ENCODE measurements at regions not wholly inside any gene's neighbourhood (a gene's known extent, or its start where the extent isn't known, plus 50 kb on each side); places are given as distances from the start of the nearest gene placed in this dataset.

DNA sequence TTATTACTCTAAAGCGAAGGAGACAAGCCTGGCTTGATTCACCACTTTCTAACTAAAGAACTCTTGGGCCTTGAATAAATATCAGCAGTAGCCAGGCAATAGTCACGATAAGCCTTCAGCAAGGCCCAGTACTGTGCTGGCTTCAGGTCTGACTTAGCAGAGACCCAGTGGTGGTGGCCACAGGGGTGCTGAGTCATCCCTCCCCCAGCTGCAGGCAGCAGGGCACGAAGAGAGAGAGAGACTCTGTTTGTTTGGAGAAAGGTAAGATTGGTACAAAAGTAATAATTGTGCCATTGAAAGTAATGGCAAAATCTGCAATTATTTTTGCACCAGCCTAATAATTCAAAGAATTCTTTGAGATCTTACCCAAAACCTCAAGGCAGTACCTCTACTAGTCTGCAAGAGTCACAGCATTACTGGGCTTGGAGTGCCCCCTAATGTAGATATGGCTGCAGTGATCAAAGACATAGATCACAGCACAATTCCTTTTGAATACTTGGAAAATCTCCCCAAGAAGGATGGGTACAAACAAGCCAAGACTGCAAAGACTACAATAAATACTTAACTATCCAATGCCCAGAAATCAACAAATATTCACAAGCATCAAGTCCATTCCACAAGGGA is 159.5 kb upstream of the USP38 start:
- in situ Hi-C loops (cut with HindIII; ENCODE audit: low pct_unique_long_range_greater_than_20kb, low sequenced_read_pairs) = no loop called here
- POLR2A ChIA-PET = no interaction called here
- Histone ChIP-seq H3K4me1 (ENCODE audit: control insufficient read depth, insufficient read depth, low read length) (no peaks in the 10 kb centered on the region), H3K27ac (ENCODE audit: low read length) (no peak overlapping the region), H3K36me3 (ENCODE audit: control insufficient read depth, insufficient read depth, low read length) (no peaks in the 10 kb centered on the region), H3K27me3 (ENCODE audit: control insufficient read depth, insufficient read depth, low read length) (no peaks in the 10 kb centered on the region), H3K4me3 (ENCODE audit: low read depth in 2 of 2, low read length in 2 of 2) (no peak overlapping the region), H3K9me3 (ENCODE audit: control insufficient read depth, insufficient read depth, low read depth, low read length) (no peaks in the 10 kb centered on the region)
- intact Hi-C loops (cut with micrococcal nuclease; ENCODE audit: unreplicated experiment) = no loop called here
- CTCF ChIA-PET = interaction anchor here (0.7 kb wide), 1 partner anchor 40 kb away, joined by 5 read pairs; no protein-coding TSS in a partner anchor
- DNase-seq (ENCODE audit: low read depth, low spot score) = no peak
- BruUV-seq (replicated peaks) = no TSS peak
- TF ChIP-seq POLR2AphosphoS5 (IDR thresholded peaks at IDR 0.05; ENCODE audit: low read depth, low read length) = no peak
- peak; percentile 22 for TF ChIP-seq CTCF (IDR thresholded peaks at IDR 0.05)
- TF ChIP-seq TCF7L2 (IDR thresholded peaks at IDR 0.05; ENCODE audit: low read depth, low read length) = no peak
- ATAC-seq = no peak

DNA sequence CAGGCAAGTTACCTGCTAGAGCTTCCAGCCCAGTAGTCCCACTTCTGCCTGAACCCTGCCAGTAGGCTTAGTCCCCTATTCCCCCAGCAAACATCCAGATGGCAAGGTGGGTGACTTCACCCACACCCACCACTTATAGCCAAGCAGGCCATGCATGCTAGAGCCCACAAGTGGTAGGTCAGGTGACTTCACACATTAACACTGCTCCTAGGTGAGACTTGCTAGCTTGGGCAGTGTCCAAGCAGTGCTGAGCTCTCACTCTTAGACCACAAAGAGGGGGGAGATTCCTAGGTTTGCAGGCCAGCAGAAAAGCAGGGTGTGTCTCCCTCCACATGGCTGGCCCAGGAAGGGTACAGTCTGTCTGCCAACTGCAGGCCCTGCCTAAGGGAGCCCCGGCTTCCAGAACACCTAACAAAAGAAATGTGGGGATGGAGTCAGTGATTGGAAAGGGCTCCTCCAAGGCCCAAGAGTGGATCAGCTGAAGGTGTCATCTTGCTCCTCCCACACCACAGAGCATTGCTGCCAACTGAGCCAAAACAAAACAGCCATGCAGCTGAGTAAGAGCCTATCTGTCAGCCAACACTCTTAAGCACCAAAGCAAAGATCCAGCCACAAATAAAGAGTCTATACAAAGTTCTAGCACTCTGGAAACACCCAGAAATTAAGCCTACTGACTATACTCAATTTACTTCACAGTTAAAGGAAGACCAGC is 158.1 kb upstream of the USP38 start:
- no peak for TF ChIP-seq TCF7L2 (IDR thresholded peaks at IDR 0.05; ENCODE audit: low read depth, low read length)
- no peaks in the 10 kb centered on the region for H3K9me3 ChIP-seq (ENCODE audit: control insufficient read depth, insufficient read depth, low read depth, low read length)
- ATAC-seq = no peak
- no peak for DNase-seq (ENCODE audit: low read depth, low spot score)
- ChIA-PET POLR2A (no interaction called here), CTCF (no interaction called here)
- no peaks in the 10 kb centered on the region for H3K36me3 ChIP-seq (ENCODE audit: control insufficient read depth, insufficient read depth, low read length)
- H3K4me1 ChIP-seq (ENCODE audit: control insufficient read depth, insufficient read depth, low read length) = no peaks in the 10 kb centered on the region
- in situ Hi-C loops (cut with HindIII; ENCODE audit: low pct_unique_long_range_greater_than_20kb, low sequenced_read_pairs) (no loop called here), intact Hi-C loops (cut with micrococcal nuclease; ENCODE audit: unreplicated experiment) (no loop called here)
- no peak overlapping the region for H3K27ac ChIP-seq (ENCODE audit: low read length)
- H3K4me3 ChIP-seq (ENCODE audit: low read depth in 2 of 2, low read length in 2 of 2) = no peak overlapping the region
- no peaks in the 10 kb centered on the region for H3K27me3 ChIP-seq (ENCODE audit: control insufficient read depth, insufficient read depth, low read length)
- no TSS peak for BruUV-seq (replicated peaks)

- Histone ChIP-seq H3K9me3 (ENCODE audit: control insufficient read depth, insufficient read depth, low read depth, low read length) (no peaks in the 10 kb centered on the region), H3K27ac (ENCODE audit: low read length) (no peak overlapping the region), H3K4me1 (ENCODE audit: control insufficient read depth, insufficient read depth, low read length) (no peaks in the 10 kb centered on the region), H3K27me3 (ENCODE audit: control insufficient read depth, insufficient read depth, low read length) (no peaks in the 10 kb centered on the region), H3K4me3 (ENCODE audit: low read depth in 2 of 2, low read length in 2 of 2) (no peak overlapping the region), H3K36me3 (ENCODE audit: control insufficient read depth, insufficient read depth, low read length) (no peaks in the 10 kb centered on the region)
- ChIA-PET CTCF (no interaction called here), POLR2A (no interaction called here)
- ATAC-seq = no peak
- no peak for DNase-seq (ENCODE audit: low read depth, low spot score)
- in situ Hi-C loops (cut with HindIII; ENCODE audit: low pct_unique_long_range_greater_than_20kb, low sequenced_read_pairs) = no loop called here
- TF ChIP-seq SIN3A (IDR thresholded peaks at IDR 0.05; ENCODE audit: borderline replicate concordance, insufficient read depth, low read depth, low read length) = no peak
- TF ChIP-seq, protein P1, sequence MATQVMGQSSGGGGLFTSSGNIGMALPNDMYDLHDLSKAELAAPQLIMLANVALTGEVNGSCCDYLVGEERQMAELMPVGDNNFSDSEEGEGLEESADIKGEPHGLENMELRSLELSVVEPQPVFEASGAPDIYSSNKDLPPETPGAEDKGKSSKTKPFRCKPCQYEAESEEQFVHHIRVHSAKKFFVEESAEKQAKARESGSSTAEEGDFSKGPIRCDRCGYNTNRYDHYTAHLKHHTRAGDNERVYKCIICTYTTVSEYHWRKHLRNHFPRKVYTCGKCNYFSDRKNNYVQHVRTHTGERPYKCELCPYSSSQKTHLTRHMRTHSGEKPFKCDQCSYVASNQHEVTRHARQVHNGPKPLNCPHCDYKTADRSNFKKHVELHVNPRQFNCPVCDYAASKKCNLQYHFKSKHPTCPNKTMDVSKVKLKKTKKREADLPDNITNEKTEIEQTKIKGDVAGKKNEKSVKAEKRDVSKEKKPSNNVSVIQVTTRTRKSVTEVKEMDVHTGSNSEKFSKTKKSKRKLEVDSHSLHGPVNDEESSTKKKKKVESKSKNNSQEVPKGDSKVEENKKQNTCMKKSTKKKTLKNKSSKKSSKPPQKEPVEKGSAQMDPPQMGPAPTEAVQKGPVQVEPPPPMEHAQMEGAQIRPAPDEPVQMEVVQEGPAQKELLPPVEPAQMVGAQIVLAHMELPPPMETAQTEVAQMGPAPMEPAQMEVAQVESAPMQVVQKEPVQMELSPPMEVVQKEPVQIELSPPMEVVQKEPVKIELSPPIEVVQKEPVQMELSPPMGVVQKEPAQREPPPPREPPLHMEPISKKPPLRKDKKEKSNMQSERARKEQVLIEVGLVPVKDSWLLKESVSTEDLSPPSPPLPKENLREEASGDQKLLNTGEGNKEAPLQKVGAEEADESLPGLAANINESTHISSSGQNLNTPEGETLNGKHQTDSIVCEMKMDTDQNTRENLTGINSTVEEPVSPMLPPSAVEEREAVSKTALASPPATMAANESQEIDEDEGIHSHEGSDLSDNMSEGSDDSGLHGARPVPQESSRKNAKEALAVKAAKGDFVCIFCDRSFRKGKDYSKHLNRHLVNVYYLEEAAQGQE (IDR thresholded peaks at IDR 0.05; ENCODE audit: insufficient read depth in 1 of 2, low read depth in 2 of 2, low read length in 1 of 2) = no peak
- no peak for TF ChIP-seq TCF7L2 (IDR thresholded peaks at IDR 0.05; ENCODE audit: low read depth, low read length)
- no peak for TF ChIP-seq POLR2AphosphoS5 (IDR thresholded peaks at IDR 0.05; ENCODE audit: low read depth, low read length)
- no peak for TF ChIP-seq CTCF (IDR thresholded peaks at IDR 0.05)
- no TSS peak for BruUV-seq (replicated peaks)
- intact Hi-C loops (cut with micrococcal nuclease; ENCODE audit: unreplicated experiment) = no loop called here
Observed at GRCh38 chr4:143035661-143036060, 149.1 kb upstream of the USP38 start.
